ENCODE measurements at regions not wholly inside any gene's neighbourhood (a gene's known extent, or its start where the extent isn't known, plus 50 kb on each side); places are given as distances from the start of the nearest gene placed in this dataset.
A peak's percentile ranks its signal among the peaks of the same experiment; 100 is the strongest.

DNA sequence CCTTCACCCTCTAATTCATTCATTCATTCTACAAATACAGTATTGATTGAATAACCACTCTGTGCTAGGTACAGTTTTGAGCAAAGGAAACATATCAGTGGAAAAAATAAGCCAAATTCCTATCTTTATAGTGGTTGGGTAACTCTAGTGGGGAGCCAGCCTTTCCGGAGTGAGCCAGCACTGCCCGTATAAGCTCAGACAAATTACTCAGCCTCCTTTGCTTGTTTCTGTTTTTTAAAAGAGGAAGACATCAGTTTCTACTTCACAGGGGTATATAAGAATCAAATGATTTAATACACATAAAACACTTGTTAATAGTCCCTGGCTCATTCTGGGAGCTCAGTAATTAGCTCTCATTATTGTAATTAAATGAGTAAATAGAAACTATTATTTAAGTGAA is 238.2 kb upstream of the MAD2L1 start:
- no peaks in the 10 kb centered on the region for H3K4me1 ChIP-seq
- no peak overlapping the region for H3K27ac ChIP-seq
- DNase-seq (no peak), ATAC-seq (ENCODE audit: low FRiP score in 2 of 2) (peak in 1 of 2 donors; percentile 17)
- no peaks in the 10 kb centered on the region for H3K27me3 ChIP-seq
- WGBS, 2 donors = 57 to 68% methylated on average over 2 of the region's 2 CpGs
- no peaks in the 10 kb centered on the region for H3K9me3 ChIP-seq
- H3K36me3 ChIP-seq = no peaks in the 10 kb centered on the region
- H3K4me3 ChIP-seq = no peak overlapping the region
- TF ChIP-seq POLR2A (IDR thresholded peaks at IDR 0.05) (no peak), POLR2AphosphoS5 (IDR thresholded peaks at IDR 0.05) (no peak), EP300 (IDR thresholded peaks at IDR 0.05) (no peak)
- TF ChIP-seq, protein P1, sequence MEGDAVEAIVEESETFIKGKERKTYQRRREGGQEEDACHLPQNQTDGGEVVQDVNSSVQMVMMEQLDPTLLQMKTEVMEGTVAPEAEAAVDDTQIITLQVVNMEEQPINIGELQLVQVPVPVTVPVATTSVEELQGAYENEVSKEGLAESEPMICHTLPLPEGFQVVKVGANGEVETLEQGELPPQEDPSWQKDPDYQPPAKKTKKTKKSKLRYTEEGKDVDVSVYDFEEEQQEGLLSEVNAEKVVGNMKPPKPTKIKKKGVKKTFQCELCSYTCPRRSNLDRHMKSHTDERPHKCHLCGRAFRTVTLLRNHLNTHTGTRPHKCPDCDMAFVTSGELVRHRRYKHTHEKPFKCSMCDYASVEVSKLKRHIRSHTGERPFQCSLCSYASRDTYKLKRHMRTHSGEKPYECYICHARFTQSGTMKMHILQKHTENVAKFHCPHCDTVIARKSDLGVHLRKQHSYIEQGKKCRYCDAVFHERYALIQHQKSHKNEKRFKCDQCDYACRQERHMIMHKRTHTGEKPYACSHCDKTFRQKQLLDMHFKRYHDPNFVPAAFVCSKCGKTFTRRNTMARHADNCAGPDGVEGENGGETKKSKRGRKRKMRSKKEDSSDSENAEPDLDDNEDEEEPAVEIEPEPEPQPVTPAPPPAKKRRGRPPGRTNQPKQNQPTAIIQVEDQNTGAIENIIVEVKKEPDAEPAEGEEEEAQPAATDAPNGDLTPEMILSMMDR (IDR thresholded peaks at IDR 0.05) = no peak

DNA sequence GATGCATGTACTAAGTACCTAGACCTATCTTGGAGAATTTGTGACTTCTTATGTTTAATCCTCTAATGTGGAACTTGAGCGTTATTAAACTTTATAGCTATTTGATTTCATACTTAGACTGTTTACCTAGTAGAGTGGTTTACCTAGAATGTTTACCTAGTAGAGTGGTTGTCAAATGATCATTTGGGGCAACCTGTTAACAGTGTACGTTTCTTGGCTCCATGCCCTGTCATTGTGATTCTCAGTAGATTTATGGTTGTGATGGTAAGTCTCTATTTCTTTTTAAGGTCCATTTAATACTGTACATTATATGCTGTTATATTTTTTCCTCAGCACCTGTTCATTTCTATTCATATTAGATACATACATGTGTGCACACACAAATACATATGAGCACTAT is 233.0 kb upstream of the MAD2L1 start:
- H3K4me1 ChIP-seq = no peaks in the 10 kb centered on the region
- DNase-seq = no peak
- TF ChIP-seq, protein P1 (IDR thresholded peaks at IDR 0.05) = no peak
- TF ChIP-seq POLR2A (IDR thresholded peaks at IDR 0.05) = no peak
- no peak for TF ChIP-seq EP300 (IDR thresholded peaks at IDR 0.05)
- no peak for TF ChIP-seq POLR2AphosphoS5 (IDR thresholded peaks at IDR 0.05)
- H3K4me3 ChIP-seq = no peak overlapping the region
- no peak overlapping the region for H3K27ac ChIP-seq
- no peaks in the 10 kb centered on the region for H3K27me3 ChIP-seq
- ATAC-seq (ENCODE audit: low FRiP score in 2 of 2) = no peak
- 41 to 68% methylated on average over 2 of the region's 2 CpGs for WGBS, 2 donors
- no peaks in the 10 kb centered on the region for H3K9me3 ChIP-seq
- no peaks in the 10 kb centered on the region for H3K36me3 ChIP-seq

DNA sequence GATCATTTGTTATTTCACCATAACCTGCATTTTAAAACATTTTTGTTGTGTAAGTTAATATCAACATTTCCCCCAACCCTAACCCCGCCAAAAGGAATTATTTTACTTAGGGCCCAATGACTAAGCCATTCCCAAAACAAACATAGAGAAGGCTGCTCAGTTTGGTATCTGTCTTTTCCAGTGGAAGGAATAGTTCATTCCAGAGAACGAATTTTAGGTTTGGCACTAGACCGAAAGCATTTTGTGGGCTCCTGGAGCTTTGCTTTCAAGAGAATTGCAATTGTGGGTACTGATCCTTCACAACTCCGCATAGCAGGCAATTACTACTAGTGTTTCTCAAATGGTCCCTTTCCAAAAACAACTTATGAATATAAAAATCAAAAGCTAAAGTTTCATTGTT is 226.7 kb upstream of the MAD2L1 start:
- no peaks in the 10 kb centered on the region for H3K27me3 ChIP-seq
- TF ChIP-seq POLR2A (IDR thresholded peaks at IDR 0.05) (no peak), EP300 (IDR thresholded peaks at IDR 0.05) (no peak), POLR2AphosphoS5 (IDR thresholded peaks at IDR 0.05) (no peak)
- TF ChIP-seq, protein P1 (IDR thresholded peaks at IDR 0.05) = no peak
- H3K9me3 ChIP-seq = no peaks in the 10 kb centered on the region
- no peak overlapping the region for H3K27ac ChIP-seq
- ATAC-seq (ENCODE audit: low FRiP score in 2 of 2) (no peak), DNase-seq (no peak)
- no peak overlapping the region for H3K4me3 ChIP-seq
- 83 to 86% methylated on average over 4 of the region's 4 CpGs for WGBS, 2 donors
- no peaks in the 10 kb centered on the region for H3K4me1 ChIP-seq
- H3K36me3 ChIP-seq = no peaks in the 10 kb centered on the region

DNA sequence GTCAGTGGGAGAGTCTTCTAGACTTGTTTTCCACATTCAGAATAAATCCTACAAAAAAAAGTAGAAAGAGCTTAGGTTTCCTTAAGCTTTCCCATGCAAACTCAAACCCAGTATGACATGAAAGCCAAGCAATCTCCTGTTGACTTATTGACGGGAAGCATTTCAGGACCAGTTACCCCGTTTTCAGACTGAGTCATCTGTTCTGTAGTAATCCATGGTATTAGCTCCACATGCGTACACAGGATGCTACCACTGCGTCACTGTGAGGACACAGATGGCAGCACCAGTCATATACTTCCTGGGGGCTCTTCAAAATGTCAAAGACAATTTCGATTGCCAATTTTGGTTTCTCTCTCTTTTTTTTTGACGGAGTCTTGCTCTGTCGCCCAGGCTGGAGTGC is 224.9 kb upstream of the MAD2L1 start:
- H3K4me1 ChIP-seq = no peaks in the 10 kb centered on the region
- H3K4me3 ChIP-seq = no peak overlapping the region
- no peaks in the 10 kb centered on the region for H3K27me3 ChIP-seq
- ATAC-seq (ENCODE audit: low FRiP score in 2 of 2) (no peak), DNase-seq (no peak)
- 92 to 94% methylated on average over 7 of the region's 7 CpGs for whole genome bisulfite sequencing, 2 donors
- H3K27ac ChIP-seq = no peak overlapping the region
- no peaks in the 10 kb centered on the region for H3K9me3 ChIP-seq
- no peak for TF ChIP-seq POLR2A (IDR thresholded peaks at IDR 0.05)
- no peaks in the 10 kb centered on the region for H3K36me3 ChIP-seq

DNA sequence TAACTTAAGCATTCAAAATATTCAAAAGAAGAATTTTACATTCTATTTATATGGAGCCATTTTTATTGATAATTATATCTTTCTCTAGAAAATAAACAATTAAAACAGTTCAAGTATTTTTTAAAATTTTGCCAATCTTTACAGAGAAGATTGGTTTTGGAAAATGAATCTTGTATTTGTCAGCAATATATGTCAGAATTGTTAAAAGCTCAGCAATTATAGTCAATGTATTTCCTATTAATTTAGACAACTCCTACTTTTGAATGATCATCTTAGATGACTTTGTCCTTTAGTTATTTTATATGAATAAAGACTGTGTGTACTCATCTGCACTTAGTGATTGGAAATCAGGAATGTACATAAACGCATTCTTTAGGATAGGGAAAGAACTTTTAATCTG is 223.9 kb upstream of the MAD2L1 start:
- H3K9me3 ChIP-seq = no peaks in the 10 kb centered on the region
- 62 to 71% methylated on average over 1 of the region's 1 CpG for WGBS, 2 donors
- ATAC-seq (ENCODE audit: low FRiP score in 2 of 2) (no peak), DNase-seq (no peak)
- H3K27ac ChIP-seq = no peak overlapping the region
- TF ChIP-seq POLR2A (IDR thresholded peaks at IDR 0.05) (no peak), POLR2AphosphoS5 (IDR thresholded peaks at IDR 0.05) (no peak)
- H3K36me3 ChIP-seq = no peaks in the 10 kb centered on the region
- H3K27me3 ChIP-seq = no peaks in the 10 kb centered on the region
- no peaks in the 10 kb centered on the region for H3K4me1 ChIP-seq
- H3K4me3 ChIP-seq = no peak overlapping the region

DNA sequence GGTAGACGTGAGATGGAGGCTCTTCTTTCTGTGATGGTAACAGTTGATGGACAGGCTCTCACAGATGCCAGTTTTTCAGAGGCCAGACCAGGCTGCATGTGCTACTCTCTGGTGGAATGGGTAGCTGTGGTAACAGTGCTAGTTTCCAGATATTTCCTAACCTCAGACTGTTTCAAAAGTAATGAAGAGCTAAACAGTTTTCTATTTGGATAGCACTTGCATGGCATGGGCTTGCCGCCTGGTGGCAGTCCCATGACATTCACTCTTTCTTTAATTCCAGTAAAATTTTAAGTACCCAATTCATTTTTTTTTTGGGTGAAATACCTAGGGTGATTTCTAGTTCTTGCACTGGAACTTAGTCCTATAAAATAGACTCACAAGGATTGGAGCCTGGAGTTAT is 220.2 kb upstream of the MAD2L1 start:
- H3K27me3 ChIP-seq = no peaks in the 10 kb centered on the region
- ATAC-seq (ENCODE audit: low FRiP score in 2 of 2) (no peak), DNase-seq (no peak)
- H3K4me3 ChIP-seq = no peak overlapping the region
- 63 to 79% methylated on average over 2 of the region's 2 CpGs for WGBS, 2 donors
- TF ChIP-seq, protein P1 (IDR thresholded peaks at IDR 0.05) = no peak
- TF ChIP-seq POLR2AphosphoS5 (IDR thresholded peaks at IDR 0.05) = no peak
- no peak for TF ChIP-seq POLR2A (IDR thresholded peaks at IDR 0.05)
- no peak for TF ChIP-seq EP300 (IDR thresholded peaks at IDR 0.05)
- H3K27ac ChIP-seq = no peak overlapping the region
- no peaks in the 10 kb centered on the region for H3K4me1 ChIP-seq
- H3K9me3 ChIP-seq = no peaks in the 10 kb centered on the region
- no peaks in the 10 kb centered on the region for H3K36me3 ChIP-seq
